Breast epithelium (tissue), 3 donors: ENCODE measurements at regions not wholly inside any gene's neighbourhood (a gene's known extent, or its start where the extent isn't known, plus 50 kb on each side); places are given as distances from the start of the nearest gene placed in this dataset.

Experiments
- CTCF ChIP-seq, 3 donors: fragments of 450-650 bp; IDR thresholded peaks; one replicate each; pipeline ENCODE4 v1.5.1; 2016 to 2017; ENCODE audit warnings: antibody characterized with exemption in 3 of 3, mild to moderate bottlenecking in 3 of 3, moderate library complexity in 3 of 3
- POLR2A ChIP-seq: fragments of 450-650 bp; IDR thresholded peaks from one replicate; pipeline ENCODE4 v1.6.1; 2016; ENCODE audit warnings: antibody characterized with exemption, mild to moderate bottlenecking, moderate library complexity
- POLR2AphosphoS5 ChIP-seq, 3 donors: sonication (generic); formaldehyde crosslinking; IDR thresholded peaks; one replicate each; pipeline ENCODE4 v1.6.1; 2017; ENCODE audit warnings: antibody characterized with exemption in 3 of 3

GRCh38 chr7:12007576-12007975 is 175.6 kb upstream of the THSD7A start:
- TF ChIP-seq CTCF (IDR thresholded peaks at IDR 0.05) = no peak
- no peak for TF ChIP-seq POLR2AphosphoS5 (IDR thresholded peaks at IDR 0.05)
- no peak for TF ChIP-seq POLR2A
